GM19043 (cell line): ENCODE measurements at regions not wholly inside any gene's neighbourhood (a gene's known extent, or its start where the extent isn't known, plus 50 kb on each side); places are given as distances from the start of the nearest gene placed in this dataset.
A peak's percentile ranks its signal among the peaks of the same experiment; 100 is the strongest.

ENCODE experiments used
- ATAC-seq: cut with Tn5 transposase; IDR thresholded peaks from one replicate; pipeline ENCODE4 v1.9.1; 2021; ENCODE audit warnings: low read depth; ENCODE audit not compliant: unreplicated experiment

DNA sequence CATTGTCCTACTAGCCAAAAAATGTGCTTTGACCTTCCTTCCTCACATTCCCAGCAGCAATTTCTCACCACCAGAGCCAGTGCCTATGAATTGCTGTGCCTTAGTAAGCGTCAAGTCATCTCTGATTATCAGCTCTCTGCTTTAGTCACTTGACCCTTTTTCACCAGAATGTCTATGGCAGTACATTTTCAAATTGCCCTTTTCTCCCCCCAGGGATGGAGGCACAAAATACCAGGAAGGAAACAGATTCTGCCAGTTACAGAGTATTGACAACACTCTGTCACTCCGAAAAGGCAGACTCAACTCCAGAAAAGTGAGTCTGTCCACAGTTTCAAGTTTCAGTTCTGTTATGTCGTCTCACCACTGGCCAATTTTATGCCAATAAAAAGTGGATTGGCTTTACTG lies 167.4 kb downstream of the TNFSF18 start:
- no peak for ATAC-seq

DNA sequence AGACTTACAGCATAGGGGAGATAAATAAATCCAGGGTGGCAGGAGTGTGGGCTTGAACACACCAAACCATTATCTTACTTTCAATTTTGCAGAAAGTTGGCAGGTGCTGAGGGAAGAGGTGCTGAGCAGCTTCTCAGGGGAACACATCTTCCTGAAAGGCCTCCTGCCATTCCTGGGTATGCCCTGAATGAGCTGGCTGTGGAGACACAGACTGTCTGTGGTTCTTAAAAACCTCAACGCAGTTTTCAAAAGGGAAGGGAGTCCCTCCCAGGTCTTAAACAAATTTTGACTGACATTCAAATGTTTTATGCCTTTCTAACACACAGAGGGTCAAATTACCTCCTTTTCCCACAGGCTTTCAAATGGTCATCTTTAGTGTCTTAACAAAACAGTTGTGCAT lies 166.9 kb downstream of the TNFSF18 start:
- no peak for ATAC-seq

GRCh38 chr1:172885411-172885810 lies 165.3 kb downstream of the TNFSF18 start:
- no peak for ATAC-seq

GRCh38 chr1:172885971-172886370 lies 164.8 kb downstream of the TNFSF18 start:
- no peak for ATAC-seq

GRCh38 chr1:172887162-172887561 lies 163.6 kb downstream of the TNFSF18 start:
- no peak for ATAC-seq

GRCh38 chr1:172893146-172893841 lies 157.4 kb downstream of the TNFSF18 start:
- no peak for ATAC-seq

DNA sequence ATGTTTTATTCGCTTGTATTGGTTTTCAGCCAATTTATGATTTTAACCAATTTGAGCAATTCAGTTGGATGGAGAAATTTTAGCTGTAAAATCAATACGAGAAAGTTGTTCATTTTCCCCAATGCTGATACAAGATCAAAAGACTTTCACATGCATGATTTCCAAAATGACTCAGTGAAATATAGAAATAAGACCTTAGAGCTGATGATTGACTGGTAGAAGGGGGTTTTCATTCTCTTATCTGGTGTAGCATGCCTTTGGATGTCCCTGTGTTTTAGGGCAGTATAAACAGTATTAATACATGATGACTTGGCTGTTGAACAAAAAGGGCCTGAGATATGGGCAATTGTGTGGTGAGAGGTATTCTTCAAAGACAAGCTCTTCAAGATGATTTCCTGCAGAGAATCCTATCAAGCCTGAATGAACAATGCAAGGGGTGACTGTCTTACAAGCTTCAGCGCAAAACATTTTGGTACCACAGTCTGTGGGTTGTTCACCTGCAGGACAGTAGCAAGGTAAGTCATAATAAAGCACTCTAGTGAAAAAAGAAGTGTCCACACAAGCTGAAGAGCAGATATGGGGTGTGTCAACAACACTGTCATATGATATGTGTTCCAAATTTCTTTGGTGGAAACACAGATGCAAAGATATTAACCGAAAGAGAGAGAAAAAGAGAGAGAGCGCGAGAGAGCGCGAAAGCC lies 156.2 kb downstream of the TNFSF18 start:
- ATAC-seq: no peak

DNA sequence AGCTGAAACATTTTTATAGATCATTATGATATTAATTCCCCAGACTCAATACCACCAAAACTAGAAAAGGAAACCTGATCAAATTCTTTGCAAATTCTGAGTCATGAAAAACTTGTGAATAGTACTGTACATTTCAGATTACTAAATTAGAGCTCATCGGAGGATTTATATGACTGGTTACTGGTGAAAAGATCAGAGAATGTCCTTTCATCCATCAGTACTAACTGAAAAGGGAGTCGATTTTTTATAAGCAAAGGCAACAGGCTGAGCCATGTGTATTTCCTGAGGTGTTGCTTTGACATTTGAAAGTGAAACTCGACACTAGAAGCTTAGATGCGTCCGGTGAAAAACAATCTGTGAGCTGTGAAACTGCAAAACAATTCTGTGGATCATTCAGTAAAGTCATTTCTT lies 155.7 kb downstream of the TNFSF18 start:
- peak; percentile 73 for ATAC-seq

GRCh38 chr1:172895761-172896160 lies 155.0 kb downstream of the TNFSF18 start:
- no peak for ATAC-seq

DNA sequence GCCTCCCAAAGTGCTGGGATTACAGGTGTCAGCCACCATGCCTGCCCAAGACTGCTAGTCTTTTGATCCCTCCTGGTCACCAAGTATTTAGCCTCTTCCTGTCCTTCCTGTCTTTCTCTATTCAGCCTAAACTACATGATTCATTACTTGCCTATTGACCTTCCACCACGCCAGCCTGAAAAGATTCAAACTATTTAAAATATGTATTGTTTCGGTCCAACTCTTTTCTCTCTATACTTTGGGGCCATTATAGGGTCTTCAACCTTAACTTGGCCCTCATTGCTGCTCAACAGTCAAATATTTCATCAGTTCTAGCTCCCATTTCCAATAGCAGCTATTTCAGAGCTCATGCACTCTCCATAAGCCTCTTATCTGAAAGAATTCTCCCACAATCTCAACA lies 153.0 kb downstream of the TNFSF18 start:
- no peak for ATAC-seq

GRCh38 chr1:172898866-172899265 lies 151.9 kb downstream of the TNFSF18 start:
- no peak for ATAC-seq

DNA sequence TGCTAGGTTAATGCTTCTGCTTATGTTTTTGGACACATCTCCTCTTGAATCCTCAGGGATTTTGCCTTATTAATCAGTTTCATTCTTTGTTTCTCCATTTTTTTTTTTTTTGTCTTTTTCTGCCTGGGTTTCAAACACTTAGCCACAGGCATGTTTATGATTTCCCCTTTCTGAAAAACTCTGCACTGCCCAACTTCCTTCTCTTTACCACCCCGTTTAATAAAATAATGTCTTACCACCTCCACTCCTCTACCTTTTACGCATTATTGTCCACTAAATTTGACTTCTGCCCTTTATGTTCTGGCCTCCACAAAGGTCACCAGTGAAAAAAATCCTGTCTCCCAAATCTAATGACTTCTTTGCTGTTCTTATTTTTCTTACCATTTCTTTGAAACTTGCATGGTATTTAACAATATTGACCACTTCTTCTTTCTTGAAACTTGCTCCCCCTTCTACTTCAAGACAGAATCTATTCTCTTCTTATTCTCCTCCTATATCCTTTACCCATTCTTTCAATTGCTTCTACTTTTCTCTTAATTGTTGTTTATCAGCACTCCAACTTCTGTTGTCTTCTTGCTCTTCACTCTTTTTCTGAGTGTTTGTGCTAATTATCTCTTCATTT lies 150.3 kb downstream of the TNFSF18 start:
- no peak for ATAC-seq

DNA sequence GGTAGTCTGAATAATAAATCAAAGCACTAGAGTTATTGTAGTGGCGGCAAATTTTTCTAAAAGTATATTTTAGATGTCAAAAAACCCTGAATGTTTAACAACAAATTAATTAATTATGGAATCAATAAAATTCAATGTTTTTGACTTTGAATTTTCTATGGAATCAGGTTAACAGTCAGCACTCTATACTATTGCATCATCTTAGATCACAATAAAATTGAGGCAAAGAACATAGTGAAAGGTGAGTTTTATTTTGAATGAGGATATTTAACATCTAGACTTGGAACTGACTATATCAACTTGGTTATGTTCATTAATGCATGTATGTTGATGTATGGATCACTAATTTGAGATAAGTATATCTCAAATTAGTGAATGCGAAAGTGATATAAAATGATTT lies 148.5 kb downstream of the TNFSF18 start:
- no peak for ATAC-seq

- ATAC-seq: no peak
These were observed 147.8 kb downstream of the TNFSF18 start for GRCh38 chr1:172902861-172903381.

GRCh38 chr1:172903581-172904220 lies 147.0 kb downstream of the TNFSF18 start:
- ATAC-seq: no peak

DNA sequence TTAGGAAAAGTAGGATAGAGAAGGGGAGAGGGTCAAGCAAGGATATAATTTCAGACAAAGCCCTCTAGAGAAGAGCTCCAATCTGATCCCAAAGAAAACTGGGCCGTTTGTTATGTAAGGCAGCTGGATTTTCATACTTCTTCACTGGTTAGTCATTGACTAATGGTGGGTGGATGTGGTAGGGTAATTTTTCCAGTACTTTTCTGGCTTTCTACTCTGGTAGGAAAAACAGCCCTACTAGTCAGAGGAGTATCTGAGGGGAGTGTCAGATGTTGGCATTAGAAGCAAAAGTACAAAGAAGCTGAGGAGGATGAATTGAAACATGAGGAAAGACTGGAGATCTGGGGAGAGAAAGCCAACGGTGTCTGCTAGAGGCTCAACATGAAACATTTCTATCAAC lies 145.3 kb downstream of the TNFSF18 start:
- no peak for ATAC-seq

- ATAC-seq: no peak
These were observed 143.8 kb downstream of the TNFSF18 start for GRCh38 chr1:172906778-172907592.

- ATAC-seq: no peak
These were observed 142.9 kb downstream of the TNFSF18 start for GRCh38 chr1:172907834-172908326.

- ATAC-seq: no peak
These were observed 141.0 kb downstream of the TNFSF18 start for GRCh38 chr1:172909606-172910326.
